ENCODE measurements at regions not wholly inside any gene's neighbourhood (a gene's known extent, or its start where the extent isn't known, plus 50 kb on each side); places are given as distances from the start of the nearest gene placed in this dataset.

DNA sequence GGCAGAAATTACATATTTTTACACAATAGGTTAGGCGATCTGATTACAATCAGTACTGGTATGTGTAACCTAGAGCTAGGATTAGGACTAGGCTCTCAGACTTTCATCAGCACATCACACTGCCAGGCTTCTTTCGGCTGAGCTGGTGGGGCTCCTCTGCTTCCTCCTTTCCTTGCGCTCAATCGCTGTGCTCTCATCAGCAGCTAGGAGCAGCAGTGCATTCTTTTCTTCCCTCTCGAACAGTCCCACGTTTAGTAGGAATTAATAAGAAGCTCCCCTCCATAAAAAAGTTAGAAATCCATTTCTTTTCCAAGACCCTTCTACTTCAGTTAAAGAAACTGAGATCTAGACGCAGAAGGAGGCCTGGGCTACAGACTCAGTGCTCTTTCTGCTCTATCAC is 350.4 kb downstream of the SPRY1 start:
- no peaks in the 10 kb centered on the region for H3K9me3 Mint-ChIP-seq (ENCODE audit: low read depth)
- H3K36me3 Mint-ChIP-seq = no peaks in the 10 kb centered on the region
- H3K27me3 Mint-ChIP-seq = peaks cover 7% of the 10 kb centered on the region
- no peak overlapping the region for H3K4me3 Mint-ChIP-seq
- no peak overlapping the region for H3K27ac Mint-ChIP-seq
- H3K4me1 Mint-ChIP-seq (ENCODE audit: low read depth) = peaks cover 2% of the 10 kb centered on the region

GRCh38 chr4:123748806-123749205 is 352.2 kb downstream of the SPRY1 start:
- H3K9me3 Mint-ChIP-seq (ENCODE audit: low read depth) = no peaks in the 10 kb centered on the region
- H3K4me1 Mint-ChIP-seq (ENCODE audit: low read depth) = peaks cover 2% of the 10 kb centered on the region
- no peak overlapping the region for H3K4me3 Mint-ChIP-seq
- H3K36me3 Mint-ChIP-seq = no peaks in the 10 kb centered on the region
- H3K27ac Mint-ChIP-seq = no peak overlapping the region
- H3K27me3 Mint-ChIP-seq = peaks cover 5% of the 10 kb centered on the region

- H3K4me3 Mint-ChIP-seq = no peak overlapping the region
- H3K36me3 Mint-ChIP-seq = no peaks in the 10 kb centered on the region
- no peaks in the 10 kb centered on the region for H3K9me3 Mint-ChIP-seq (ENCODE audit: low read depth)
- H3K4me1 Mint-ChIP-seq (ENCODE audit: low read depth) = peaks cover 2% of the 10 kb centered on the region
- no peak overlapping the region for H3K27ac Mint-ChIP-seq
- H3K27me3 Mint-ChIP-seq = peaks cover 5% of the 10 kb centered on the region
These were observed 352.8 kb downstream of the SPRY1 start for GRCh38 chr4:123749383-123749782.

GRCh38 chr4:123750044-123750443 is 353.4 kb downstream of the SPRY1 start:
- peaks cover 2% of the 10 kb centered on the region for H3K4me1 Mint-ChIP-seq (ENCODE audit: low read depth)
- peaks cover 7% of the 10 kb centered on the region for H3K27me3 Mint-ChIP-seq
- no peaks in the 10 kb centered on the region for H3K9me3 Mint-ChIP-seq (ENCODE audit: low read depth)

GRCh38 chr4:123755655-123756054 is 359.1 kb downstream of the SPRY1 start:
- Mint-ChIP-seq H3K36me3 (no peaks in the 10 kb centered on the region), H3K27me3 (peaks cover 5% of the 10 kb centered on the region), H3K9me3 (ENCODE audit: low read depth) (no peaks in the 10 kb centered on the region), H3K4me1 (ENCODE audit: low read depth) (no peaks in the 10 kb centered on the region), H3K4me3 (no peak overlapping the region), H3K27ac (no peak overlapping the region)

More at GRCh38 chr4:123750044-123750443, 353.4 kb downstream of the SPRY1 start:
- H3K36me3 Mint-ChIP-seq = no peaks in the 10 kb centered on the region
- no peak overlapping the region for H3K27ac Mint-ChIP-seq
- H3K4me3 Mint-ChIP-seq = no peak overlapping the region

- Mint-ChIP-seq H3K27me3 (peaks cover 5% of the 10 kb centered on the region), H3K36me3 (no peaks in the 10 kb centered on the region), H3K27ac (no peak overlapping the region), H3K9me3 (ENCODE audit: low read depth) (no peaks in the 10 kb centered on the region), H3K4me1 (ENCODE audit: low read depth) (no peaks in the 10 kb centered on the region), H3K4me3 (no peak overlapping the region)
These were observed 371.2 kb downstream of the SPRY1 start for GRCh38 chr4:123767806-123768205.

DNA sequence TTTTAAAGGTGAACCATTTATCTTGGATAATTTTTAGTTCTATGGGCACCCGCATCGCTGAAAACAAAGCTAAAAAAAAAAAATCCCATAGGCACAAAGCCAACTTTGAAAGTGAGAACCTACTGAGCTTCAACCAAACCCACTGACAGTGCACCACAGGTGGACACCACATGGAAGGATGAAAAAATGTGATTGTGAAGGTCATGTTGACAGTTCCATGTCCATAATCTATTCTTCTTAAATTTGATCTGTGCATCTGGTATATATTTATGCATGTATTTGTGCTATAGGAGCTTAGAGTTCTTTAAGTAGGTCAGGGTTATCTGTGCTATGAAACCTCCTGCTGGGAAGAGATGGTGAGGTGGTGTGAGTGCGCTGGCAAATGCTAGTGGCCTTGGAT is 374.3 kb downstream of the SPRY1 start:
- H3K27me3 Mint-ChIP-seq = peaks cover 8% of the 10 kb centered on the region
- no peaks in the 10 kb centered on the region for H3K36me3 Mint-ChIP-seq
- H3K9me3 Mint-ChIP-seq (ENCODE audit: low read depth) = no peaks in the 10 kb centered on the region
- no peak overlapping the region for H3K4me3 Mint-ChIP-seq
- no peak overlapping the region for H3K27ac Mint-ChIP-seq
- no peaks in the 10 kb centered on the region for H3K4me1 Mint-ChIP-seq (ENCODE audit: low read depth)

- peaks cover 4% of the 10 kb centered on the region for H3K27me3 Mint-ChIP-seq
- no peaks in the 10 kb centered on the region for H3K4me1 Mint-ChIP-seq (ENCODE audit: low read depth)
- no peaks in the 10 kb centered on the region for H3K9me3 Mint-ChIP-seq (ENCODE audit: low read depth)
- H3K27ac Mint-ChIP-seq = no peak overlapping the region
- H3K4me3 Mint-ChIP-seq = no peak overlapping the region
- no peaks in the 10 kb centered on the region for H3K36me3 Mint-ChIP-seq
These were observed 379.7 kb downstream of the SPRY1 start for GRCh38 chr4:123776267-123776666.

DNA sequence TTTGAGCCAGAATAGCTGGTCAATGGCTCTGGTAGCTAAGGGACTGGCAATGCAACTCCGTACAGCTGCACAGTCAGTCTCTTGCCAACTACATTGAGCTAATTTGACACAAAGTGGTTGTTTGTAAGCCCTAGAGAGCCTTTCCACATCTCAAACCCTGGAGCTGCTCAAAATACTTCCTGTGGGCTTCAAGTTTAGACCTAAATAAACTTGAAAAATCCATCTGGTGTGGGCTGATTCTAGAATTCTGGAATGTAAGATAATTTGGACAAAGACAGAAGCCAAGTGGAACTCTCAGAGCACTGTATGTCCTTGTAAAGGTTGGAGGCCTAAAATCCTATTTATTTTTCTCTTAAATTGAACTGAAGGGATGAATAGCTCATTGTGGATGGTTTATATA is 380.8 kb downstream of the SPRY1 start:
- no peak overlapping the region for H3K27ac Mint-ChIP-seq
- H3K4me3 Mint-ChIP-seq = no peak overlapping the region
- H3K27me3 Mint-ChIP-seq = peaks cover 4% of the 10 kb centered on the region
- H3K4me1 Mint-ChIP-seq (ENCODE audit: low read depth) = no peaks in the 10 kb centered on the region
- H3K9me3 Mint-ChIP-seq (ENCODE audit: low read depth) = no peaks in the 10 kb centered on the region
- no peaks in the 10 kb centered on the region for H3K36me3 Mint-ChIP-seq

DNA sequence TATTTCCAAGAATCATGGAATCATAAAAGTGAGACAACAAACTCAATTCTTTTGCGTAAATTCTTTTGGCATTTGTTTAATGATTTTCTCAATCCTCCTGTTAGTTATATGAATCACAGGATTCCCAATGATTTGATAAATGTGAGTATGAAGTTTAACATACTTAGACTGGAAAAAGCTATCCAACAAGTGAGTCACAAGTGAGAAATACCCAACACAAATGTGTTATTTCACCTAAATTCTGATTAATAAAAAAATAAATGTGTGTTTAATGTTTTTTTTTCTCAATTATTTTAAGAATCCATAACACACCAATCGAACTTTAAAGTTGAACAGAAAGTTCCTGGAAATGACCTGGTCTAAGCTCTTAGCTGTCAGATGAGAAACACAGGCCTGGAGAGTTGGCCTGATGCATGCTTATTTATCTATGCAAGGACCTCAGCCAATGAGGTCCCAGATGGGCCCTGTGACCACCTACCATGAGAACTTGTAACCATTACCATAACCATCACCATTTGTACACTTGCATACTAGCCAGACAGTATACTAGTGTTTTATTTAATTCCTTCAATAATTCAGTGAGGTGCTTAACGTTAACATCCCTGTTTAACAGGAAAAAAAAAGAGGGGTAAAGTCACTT is 386.7 kb downstream of the SPRY1 start:
- no peaks in the 10 kb centered on the region for H3K9me3 Mint-ChIP-seq (ENCODE audit: low read depth)
- no peak overlapping the region for H3K27ac Mint-ChIP-seq
- no peaks in the 10 kb centered on the region for H3K4me1 Mint-ChIP-seq (ENCODE audit: low read depth)
- no peaks in the 10 kb centered on the region for H3K36me3 Mint-ChIP-seq
- H3K27me3 Mint-ChIP-seq = no peaks in the 10 kb centered on the region
- no peak overlapping the region for H3K4me3 Mint-ChIP-seq

GRCh38 chr4:123783921-123784320 is 387.3 kb downstream of the SPRY1 start:
- Mint-ChIP-seq H3K36me3 (no peaks in the 10 kb centered on the region), H3K27me3 (no peaks in the 10 kb centered on the region), H3K4me3 (no peak overlapping the region), H3K27ac (no peak overlapping the region), H3K9me3 (ENCODE audit: low read depth) (no peaks in the 10 kb centered on the region), H3K4me1 (ENCODE audit: low read depth) (no peaks in the 10 kb centered on the region)

DNA sequence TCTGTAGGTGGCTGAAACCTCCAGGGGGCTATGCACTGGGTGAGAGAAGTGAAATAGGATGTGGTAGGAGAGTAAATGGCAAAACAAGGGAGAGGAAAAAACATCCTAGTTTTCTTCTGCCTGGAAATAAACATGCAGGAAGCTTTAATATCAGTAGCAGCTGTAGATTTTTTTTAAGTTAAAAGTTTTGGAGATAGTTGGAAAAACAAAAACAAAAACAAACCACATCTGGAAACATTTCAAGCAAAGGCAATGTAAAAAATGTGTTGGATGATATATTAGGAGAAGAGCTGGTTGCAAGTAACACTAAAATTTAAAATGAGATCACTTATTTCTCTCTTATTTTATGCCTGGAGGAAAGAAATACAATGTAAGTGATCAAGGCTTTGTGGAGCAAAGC is 388.0 kb downstream of the SPRY1 start:
- H3K27ac Mint-ChIP-seq = no peak overlapping the region

GRCh38 chr4:123785538-123785937 is 388.9 kb downstream of the SPRY1 start:
- Mint-ChIP-seq H3K9me3 (ENCODE audit: low read depth) (no peaks in the 10 kb centered on the region), H3K4me1 (ENCODE audit: low read depth) (no peaks in the 10 kb centered on the region), H3K36me3 (no peaks in the 10 kb centered on the region), H3K27ac (no peak overlapping the region), H3K4me3 (no peak overlapping the region), H3K27me3 (no peaks in the 10 kb centered on the region)

More for the DNA sequence above, 388.0 kb downstream of the SPRY1 start:
- no peak overlapping the region for H3K4me3 Mint-ChIP-seq
- no peaks in the 10 kb centered on the region for H3K27me3 Mint-ChIP-seq
- H3K4me1 Mint-ChIP-seq (ENCODE audit: low read depth) = no peaks in the 10 kb centered on the region
- H3K36me3 Mint-ChIP-seq = no peaks in the 10 kb centered on the region
- H3K9me3 Mint-ChIP-seq (ENCODE audit: low read depth) = no peaks in the 10 kb centered on the region

DNA sequence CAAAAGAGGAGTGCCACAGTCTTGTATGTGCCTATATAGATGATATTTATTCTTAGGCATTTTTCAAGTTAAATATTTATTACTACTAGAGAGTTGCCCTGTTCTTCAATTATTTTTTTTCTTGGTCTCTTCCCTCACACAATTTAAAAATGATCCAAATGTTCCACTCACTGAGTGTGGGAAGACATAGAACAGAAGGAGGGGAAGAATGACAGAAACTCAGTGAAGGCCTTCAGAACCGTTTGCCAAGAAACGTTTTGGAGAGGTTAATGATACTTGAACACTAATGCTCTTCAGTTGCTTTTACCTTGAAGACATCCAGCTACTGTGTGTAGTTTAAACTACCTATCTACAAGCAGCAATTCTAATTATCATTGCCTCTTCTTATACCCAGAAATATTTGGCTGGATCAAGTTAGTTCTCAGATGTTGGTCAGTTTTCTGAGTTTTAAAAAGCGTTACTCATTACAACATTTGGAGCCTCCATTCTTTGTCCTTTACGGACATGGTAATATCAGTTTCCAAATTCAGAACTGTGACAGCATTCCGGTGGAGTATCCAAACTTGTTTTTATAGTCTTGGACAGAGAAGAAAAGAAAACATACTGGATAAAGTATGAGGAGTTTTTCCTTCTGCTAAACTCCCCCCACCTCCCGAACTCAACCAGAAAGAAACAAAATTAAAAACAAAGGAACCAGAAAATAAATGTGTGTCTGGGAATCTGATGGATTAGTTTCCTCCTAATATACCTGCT is 389.7 kb downstream of the SPRY1 start:
- H3K4me1 Mint-ChIP-seq (ENCODE audit: low read depth) = no peaks in the 10 kb centered on the region
- no peaks in the 10 kb centered on the region for H3K9me3 Mint-ChIP-seq (ENCODE audit: low read depth)
- no peak overlapping the region for H3K4me3 Mint-ChIP-seq
- no peaks in the 10 kb centered on the region for H3K36me3 Mint-ChIP-seq
- H3K27ac Mint-ChIP-seq = no peak overlapping the region
- H3K27me3 Mint-ChIP-seq = no peaks in the 10 kb centered on the region

DNA sequence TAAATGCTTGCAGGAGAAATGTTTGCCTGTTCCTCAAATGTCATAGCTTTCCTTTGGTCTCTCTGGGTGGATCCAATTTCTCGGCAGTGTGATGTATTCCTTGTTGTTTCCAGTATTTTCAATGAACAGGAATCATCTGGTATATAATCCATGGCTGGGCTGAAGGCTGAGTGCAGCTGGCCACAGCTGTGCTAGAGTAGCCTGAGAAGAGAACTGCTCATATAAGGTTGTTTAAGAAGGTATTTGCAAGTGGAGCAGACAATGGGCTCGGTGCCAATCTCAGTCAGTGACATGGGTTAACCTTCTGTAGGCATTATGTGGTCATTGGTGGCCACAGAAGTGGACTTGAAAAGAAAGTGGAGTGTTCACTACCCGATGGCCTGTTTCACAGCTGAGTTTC is 390.3 kb downstream of the SPRY1 start:
- Mint-ChIP-seq H3K4me3 (no peak overlapping the region), H3K27ac (no peak overlapping the region), H3K4me1 (ENCODE audit: low read depth) (no peaks in the 10 kb centered on the region), H3K36me3 (no peaks in the 10 kb centered on the region), H3K9me3 (ENCODE audit: low read depth) (no peaks in the 10 kb centered on the region), H3K27me3 (no peaks in the 10 kb centered on the region)

Measured in activated naive CD8-positive, alpha-beta T cell (primary cell).